ENCODE measurements at regions not wholly inside any gene's neighbourhood (a gene's known extent, or its start where the extent isn't known, plus 50 kb on each side); places are given as distances from the start of the nearest gene placed in this dataset.

- DNase-seq = no peak
- Histone ChIP-seq H3K9me3 (no peaks in the 10 kb centered on the region), H3K27ac (no peak overlapping the region), H3K4me1 (peaks cover 0 to 20% of the 10 kb centered on the region in 2 donors), H3K4me3 (no peak overlapping the region), H3K27me3 (peaks cover 0 to 31% of the 10 kb centered on the region in 2 donors), H3K36me3 (no peaks in the 10 kb centered on the region)
- TF ChIP-seq CTCF (IDR thresholded peaks at IDR 0.05) = no peak
- no peak for ATAC-seq
- intact Hi-C loops (cut with DNase I) = no loop called here
These were observed 189.8 kb upstream of the TCF4 start for GRCh38 chr18:55777666-55778304.

- Histone ChIP-seq H3K27me3 (peaks cover 0 to 19% of the 10 kb centered on the region in 2 donors), H3K4me3 (no peak overlapping the region), H3K4me1 (peaks cover 0 to 17% of the 10 kb centered on the region in 2 donors), H3K36me3 (no peaks in the 10 kb centered on the region), H3K27ac (no peak overlapping the region), H3K9me3 (no peaks in the 10 kb centered on the region)
- DNase-seq (no peak), ATAC-seq (no peak)
- intact Hi-C loops (cut with DNase I) = no loop called here
- no peak for TF ChIP-seq CTCF (IDR thresholded peaks at IDR 0.05)
These were observed 188.0 kb upstream of the TCF4 start for GRCh38 chr18:55775972-55776371.

- Histone ChIP-seq H3K27ac (no peak overlapping the region), H3K27me3 (peaks cover 0 to 5% of the 10 kb centered on the region in 2 donors), H3K9me3 (no peaks in the 10 kb centered on the region), H3K4me3 (no peak overlapping the region), H3K36me3 (no peaks in the 10 kb centered on the region), H3K4me1 (peaks cover 0 to 7% of the 10 kb centered on the region in 2 donors)
- TF ChIP-seq CTCF (IDR thresholded peaks at IDR 0.05) = no peak
- intact Hi-C loops (cut with DNase I) = no loop called here
- no peak for DNase-seq
- ATAC-seq = no peak
These were observed 186.5 kb upstream of the TCF4 start for GRCh38 chr18:55774505-55774904.

GRCh38 chr18:55768255-55768654, 180.3 kb upstream of the TCF4 start:
- DNase-seq = no peak
- H3K27me3 ChIP-seq = no peaks in the 10 kb centered on the region
- no peak for TF ChIP-seq CTCF (IDR thresholded peaks at IDR 0.05)
- no peaks in the 10 kb centered on the region for H3K9me3 ChIP-seq
- no peak overlapping the region for H3K4me3 ChIP-seq
- no peak for ATAC-seq
- H3K4me1 ChIP-seq = no peaks in the 10 kb centered on the region
- intact Hi-C loops (cut with DNase I) = no loop called here
- H3K36me3 ChIP-seq = no peaks in the 10 kb centered on the region
- no peak overlapping the region for H3K27ac ChIP-seq

- intact Hi-C loops (cut with DNase I) = no loop called here
- Histone ChIP-seq H3K27ac (no peak overlapping the region), H3K27me3 (no peaks in the 10 kb centered on the region), H3K4me3 (no peak overlapping the region), H3K36me3 (no peaks in the 10 kb centered on the region), H3K4me1 (no peaks in the 10 kb centered on the region), H3K9me3 (no peaks in the 10 kb centered on the region)
- TF ChIP-seq CTCF (IDR thresholded peaks at IDR 0.05) = no peak
- no peak for ATAC-seq
- DNase-seq = no peak
These were observed 176.4 kb upstream of the TCF4 start for GRCh38 chr18:55764386-55764785.
